GM19463 (cell line): ENCODE measurements at regions not wholly inside any gene's neighbourhood (a gene's known extent, or its start where the extent isn't known, plus 50 kb on each side); places are given as distances from the start of the nearest gene placed in this dataset.

Source experiments
- ATAC-seq: cut with Tn5 transposase; IDR thresholded peaks from one replicate; pipeline ENCODE4 v1.9.1; 2021; ENCODE audit warnings: mild to moderate bottlenecking, moderate library complexity; ENCODE audit not compliant: unreplicated experiment

- ATAC-seq = no peak
Measured at GRCh38 chr9:108178318-108178717, 677.5 kb downstream of the ACTL7B start.

GRCh38 chr9:108168236-108168850 lies 678.8 kb upstream of the KLF4 start:
- ATAC-seq = no peak

- ATAC-seq = no peak
Measured at GRCh38 chr9:108167136-108167900, 677.7 kb upstream of the KLF4 start.

GRCh38 chr9:108166519-108166918 lies 677.0 kb upstream of the KLF4 start:
- no peak for ATAC-seq

- ATAC-seq = no peak
Measured at GRCh38 chr9:108163321-108164005, 673.9 kb upstream of the KLF4 start.

- ATAC-seq = no peak
Measured at GRCh38 chr9:108162664-108163063, 673.1 kb upstream of the KLF4 start.

GRCh38 chr9:108161503-108161902 lies 671.9 kb upstream of the KLF4 start:
- no peak for ATAC-seq

GRCh38 chr9:108160706-108161355 lies 671.3 kb upstream of the KLF4 start:
- no peak for ATAC-seq

GRCh38 chr9:108160039-108160438 lies 670.5 kb upstream of the KLF4 start:
- ATAC-seq = no peak

GRCh38 chr9:108158236-108158995 lies 668.8 kb upstream of the KLF4 start:
- ATAC-seq = no peak

- no peak for ATAC-seq
Measured at GRCh38 chr9:108156270-108156998, 666.9 kb upstream of the KLF4 start.

- ATAC-seq = no peak
Measured at GRCh38 chr9:108153416-108153815, 663.8 kb upstream of the KLF4 start.

GRCh38 chr9:108150736-108151586 lies 661.4 kb upstream of the KLF4 start:
- ATAC-seq = no peak

- no peak for ATAC-seq
Measured at GRCh38 chr9:108149326-108149725, 659.8 kb upstream of the KLF4 start.

- no peak for ATAC-seq
Measured at GRCh38 chr9:108142504-108143201, 653.1 kb upstream of the KLF4 start.

- no peak for ATAC-seq
Measured at GRCh38 chr9:108142142-108142503, 652.6 kb upstream of the KLF4 start.

- ATAC-seq = no peak
Measured at GRCh38 chr9:108139900-108140299, 650.3 kb upstream of the KLF4 start.

GRCh38 chr9:108138516-108138915 lies 648.9 kb upstream of the KLF4 start:
- ATAC-seq = no peak

- ATAC-seq = no peak
Measured at GRCh38 chr9:108136656-108137055, 647.1 kb upstream of the KLF4 start.
